NCI-H1436 (cell line): ENCODE measurements at regions not wholly inside any gene's neighbourhood (a gene's known extent, or its start where the extent isn't known, plus 50 kb on each side); places are given as distances from the start of the nearest gene placed in this dataset.
"Not testable (repeated sequence)": the region's sequence is repeated elsewhere in the genome, so short reads cannot be mapped to it uniquely, and the experiment has no call there.

Source experiments
- DNase-seq: peaks from one replicate; lab custom pipeline; 2025; lab: John Stamatoyannopoulos, UW

DNA sequence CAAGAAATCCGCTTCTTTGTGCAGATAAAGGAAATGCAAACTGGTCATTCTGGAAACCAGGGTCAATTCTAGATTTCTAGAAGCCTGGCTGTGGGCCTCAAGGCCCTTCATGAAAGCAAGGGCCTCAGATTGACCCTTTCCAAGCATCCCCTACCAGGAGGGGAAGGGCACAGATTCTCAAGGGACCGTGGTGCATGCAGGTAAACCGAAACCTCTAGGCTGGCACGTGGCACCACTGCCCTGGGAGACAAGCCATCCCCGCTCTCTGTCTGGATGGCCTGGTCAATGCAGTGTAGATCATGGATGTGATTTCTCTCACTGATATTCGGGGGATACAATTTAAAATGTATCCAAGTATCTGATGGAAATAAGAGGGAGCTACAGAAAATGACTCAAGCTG lies 69.4 kb downstream of the TOMM20 start:
- DNase-seq = no peak

- DNase-seq = no peak
Observed at GRCh38 chr1:235058695-235059094, 69.9 kb downstream of the TOMM20 start.

DNA sequence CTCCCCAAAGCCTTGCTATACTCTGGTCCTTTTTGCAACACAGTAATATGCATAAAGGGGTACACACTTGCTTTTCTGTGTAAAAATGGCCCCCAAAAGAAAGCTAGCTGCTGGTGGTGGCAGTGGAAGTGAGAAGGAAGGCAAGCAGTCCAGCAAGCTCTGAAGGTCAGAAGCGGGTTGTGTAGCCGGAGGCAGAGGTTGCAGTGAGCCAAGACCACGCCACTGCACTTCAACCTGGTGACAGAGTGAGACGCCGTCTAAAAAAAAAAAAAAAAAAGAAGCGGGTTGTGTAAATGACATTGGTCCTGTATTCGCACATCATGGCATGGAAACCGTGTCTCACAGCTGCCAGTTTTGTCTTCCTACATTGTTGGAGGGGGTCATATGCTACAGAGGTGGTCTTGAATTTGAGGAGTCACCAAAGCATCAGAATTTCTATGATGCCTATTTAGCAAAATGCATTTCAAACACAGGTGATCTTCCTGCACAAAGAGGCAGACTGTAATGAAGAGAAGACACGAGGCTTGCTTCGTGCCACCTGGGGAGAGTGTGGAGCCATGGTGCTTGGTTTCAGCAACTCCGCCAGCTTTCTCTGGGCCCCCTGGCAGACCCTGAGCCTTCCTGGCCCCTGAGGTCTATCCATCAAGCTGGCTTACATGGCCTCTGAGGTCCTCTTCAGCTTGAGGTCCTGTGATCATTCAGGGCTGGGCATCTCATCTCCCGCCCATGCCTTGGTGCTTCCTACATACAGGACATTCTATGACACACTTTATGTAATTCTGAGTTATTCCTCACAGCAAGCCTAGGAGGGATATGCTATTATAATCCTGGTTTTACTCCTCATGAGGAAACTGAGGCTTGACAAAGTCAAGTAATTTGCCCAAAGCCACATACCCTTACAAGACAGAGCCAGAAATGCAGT lies 71.0 kb downstream of the TOMM20 start:
- no peak for DNase-seq

DNA sequence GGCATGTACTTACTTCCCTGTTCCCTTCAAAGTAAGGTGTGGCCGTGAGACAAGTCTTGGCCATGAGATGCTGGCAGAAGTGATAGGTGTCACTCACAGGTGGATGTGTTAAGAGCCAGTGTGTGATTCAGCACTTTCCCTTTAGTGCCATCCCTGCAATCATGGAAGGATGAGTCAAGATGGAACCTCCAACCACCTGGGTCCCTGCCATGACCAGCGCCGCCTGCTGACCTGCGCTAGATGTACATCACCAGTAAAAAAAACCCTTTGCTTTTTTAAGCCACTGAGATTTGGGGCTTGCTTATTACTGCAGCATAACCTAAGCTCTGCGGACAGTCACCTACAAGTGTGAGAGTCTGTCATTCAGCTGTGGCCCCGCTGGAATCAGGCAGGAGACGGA lies 71.7 kb downstream of the TOMM20 start:
- DNase-seq = no peak

GRCh38 chr1:235054936-235055335 lies 73.7 kb downstream of the TOMM20 start:
- no peak for DNase-seq

GRCh38 chr1:235054466-235054865 lies 74.2 kb downstream of the TOMM20 start:
- no peak for DNase-seq

DNA sequence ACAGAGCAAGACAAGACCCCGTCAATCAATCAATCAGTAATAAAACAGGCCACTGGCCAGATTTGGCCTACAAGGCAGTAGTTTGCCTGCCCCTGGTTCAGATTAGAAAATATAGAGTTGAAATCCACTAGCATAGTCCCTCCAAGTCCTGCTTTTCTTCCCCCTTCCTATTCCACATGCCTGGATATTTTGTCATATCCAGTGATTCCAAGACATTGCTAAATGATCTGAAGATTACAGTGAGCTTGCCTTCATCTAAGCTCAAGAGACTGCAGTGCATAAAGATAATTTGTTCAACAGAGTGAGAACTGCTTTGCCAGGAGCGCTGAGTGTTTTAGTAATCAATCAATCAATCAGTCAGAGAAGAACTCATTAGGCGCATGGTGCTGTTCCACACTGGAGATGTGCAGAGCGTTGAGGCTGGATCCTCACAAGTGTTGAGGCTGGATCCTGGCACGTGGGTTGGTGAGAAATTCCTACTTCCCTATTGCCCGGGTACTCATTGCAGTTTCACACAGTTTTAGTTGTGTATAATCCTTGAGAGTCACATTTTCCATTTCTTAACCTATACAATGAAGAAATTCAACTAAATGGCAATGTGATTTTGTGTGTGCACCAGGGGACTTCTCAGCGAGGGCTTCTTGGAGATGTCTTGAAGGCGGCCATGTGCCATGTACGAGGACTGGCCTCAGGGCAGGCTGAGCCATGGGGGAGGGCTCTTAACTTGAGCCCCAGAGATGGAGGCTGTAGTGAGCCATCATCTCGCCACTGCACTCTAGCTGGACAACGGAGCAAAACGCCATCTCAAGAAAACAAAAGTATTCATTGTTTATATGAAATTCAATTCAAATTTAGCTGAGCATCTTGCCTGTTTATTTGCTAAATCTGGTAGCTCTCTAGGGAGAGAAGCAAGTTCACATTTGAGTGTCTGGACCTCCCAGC lies 76.3 kb downstream of the TOMM20 start:
- DNase-seq = no peak

DNA sequence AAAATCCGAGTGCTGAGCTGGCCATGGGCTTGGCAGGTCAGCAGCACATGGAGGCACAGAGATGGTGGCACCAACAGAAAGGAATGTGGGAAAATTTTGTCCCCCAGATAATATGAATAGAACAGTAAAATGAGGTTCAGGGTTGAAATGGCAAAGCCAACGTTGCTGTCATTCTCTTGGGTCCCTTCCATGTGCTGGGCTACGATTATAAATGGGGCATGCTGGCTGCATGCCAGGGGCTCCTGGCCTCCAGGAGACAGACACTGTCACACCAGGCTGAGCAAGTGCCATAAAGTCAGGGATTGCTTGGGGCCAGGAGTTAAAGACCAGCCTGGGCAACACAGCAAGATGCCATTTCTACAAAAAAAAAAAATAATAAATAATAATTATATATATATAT lies 77.1 kb downstream of the TOMM20 start:
- DNase-seq = no peak

GRCh38 chr1:235050911-235051360 lies 77.7 kb downstream of the TOMM20 start:
- no peak for DNase-seq

DNA sequence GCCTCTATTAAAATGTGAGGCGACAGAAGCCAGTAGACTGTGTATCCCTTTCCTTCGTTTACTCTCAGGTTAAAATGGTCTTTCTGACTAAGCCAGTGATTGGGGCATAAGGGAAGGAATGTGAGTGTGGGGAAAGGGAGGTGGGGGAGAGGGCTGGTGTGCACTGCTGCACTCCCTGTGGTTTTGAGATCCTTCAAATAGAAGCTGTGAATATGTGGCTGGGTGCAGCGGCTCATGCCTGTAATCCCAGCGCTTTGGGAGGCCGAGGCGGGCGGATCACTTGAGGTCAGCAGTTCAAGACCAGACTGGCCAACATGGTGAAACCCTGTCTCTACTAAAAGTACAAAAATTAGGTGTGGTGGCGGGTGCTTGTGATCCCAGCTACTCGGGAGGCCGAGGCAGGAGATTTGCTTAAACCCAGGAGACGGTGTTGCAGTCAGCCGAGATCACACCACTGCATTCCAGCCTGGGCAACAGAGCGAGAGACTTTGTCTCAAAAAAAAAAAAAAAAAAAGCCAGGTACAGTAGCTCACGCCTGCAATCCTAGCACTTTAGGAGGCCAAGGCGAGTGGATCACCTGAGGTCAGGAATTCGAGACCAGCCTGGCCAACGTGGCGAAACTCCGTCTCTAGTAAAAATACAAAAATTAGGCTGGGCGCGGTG lies 78.8 kb downstream of the TOMM20 start:
- not testable (repeated sequence) for DNase-seq

- no peak for DNase-seq
Observed at GRCh38 chr1:235049217-235049616, 79.4 kb downstream of the TOMM20 start.

DNA sequence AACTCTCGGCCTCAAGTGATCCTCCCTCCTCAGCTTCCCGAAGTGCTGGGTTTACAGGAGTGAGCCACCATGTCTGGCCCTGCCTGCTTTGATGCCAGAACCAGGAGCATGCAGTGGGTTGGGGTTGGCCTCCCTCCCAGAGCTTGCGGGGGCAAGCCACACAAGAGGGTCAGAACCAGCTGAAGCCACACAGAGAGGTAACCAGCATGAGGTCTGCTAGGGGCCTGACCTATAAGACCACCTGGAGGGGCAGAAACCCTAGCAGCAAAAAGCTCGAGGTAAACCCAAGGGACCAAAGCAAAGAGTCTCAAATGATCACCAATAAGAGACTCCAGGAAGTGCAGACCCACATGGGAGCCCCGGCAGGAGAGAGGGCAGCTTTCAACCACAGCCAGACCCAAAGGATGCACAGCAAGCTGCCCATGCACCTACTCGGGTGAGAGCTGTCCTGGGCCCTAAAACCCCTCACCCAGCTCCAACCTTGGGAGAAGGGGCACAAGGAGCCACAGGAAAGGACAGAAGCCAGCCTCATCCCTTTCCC lies 81.2 kb downstream of the TOMM20 start:
- DNase-seq = no peak

- DNase-seq = no peak
Observed at GRCh38 chr1:235045921-235046601, 82.6 kb downstream of the TOMM20 start.

- no peak for DNase-seq
Observed at GRCh38 chr1:235045034-235045690, 83.5 kb downstream of the TOMM20 start.

DNA sequence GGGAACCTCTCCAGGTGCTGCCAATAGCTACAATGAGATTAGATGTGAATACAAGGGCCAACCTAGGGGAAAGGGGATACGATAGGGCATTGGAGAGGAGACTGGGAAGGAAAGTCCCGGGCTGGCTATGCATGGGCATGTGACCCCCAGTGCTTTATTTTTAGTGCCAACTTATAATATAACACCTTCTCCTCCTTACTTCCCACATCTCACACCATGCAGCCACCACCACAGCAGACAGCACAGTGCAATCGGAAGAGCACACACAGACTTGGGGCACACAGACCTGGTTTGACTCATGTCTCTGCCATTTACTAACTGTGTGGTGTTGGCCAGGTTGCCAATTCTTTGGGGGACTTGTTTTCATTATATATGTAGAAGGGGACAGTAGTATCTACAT lies 85.4 kb downstream of the TOMM20 start:
- no peak for DNase-seq

DNA sequence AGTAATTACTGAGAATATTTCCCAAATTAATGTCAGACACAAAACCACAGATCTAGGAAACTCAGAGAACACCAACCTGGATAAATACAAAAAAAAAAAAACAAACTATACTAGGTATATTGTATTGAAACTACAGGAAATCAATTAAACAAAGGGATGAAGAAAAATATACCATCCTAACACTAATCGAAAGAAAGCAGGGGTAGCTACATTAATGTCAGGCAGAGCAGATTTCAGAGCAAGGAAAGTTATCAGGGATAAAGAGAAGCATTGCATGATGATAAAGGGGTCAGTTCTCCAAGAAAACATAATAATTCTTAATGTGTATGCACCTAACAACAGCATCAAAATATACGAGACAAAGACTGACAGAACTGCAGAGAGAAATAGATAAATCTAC lies 89.9 kb downstream of the TOMM20 start:
- DNase-seq = no peak

DNA sequence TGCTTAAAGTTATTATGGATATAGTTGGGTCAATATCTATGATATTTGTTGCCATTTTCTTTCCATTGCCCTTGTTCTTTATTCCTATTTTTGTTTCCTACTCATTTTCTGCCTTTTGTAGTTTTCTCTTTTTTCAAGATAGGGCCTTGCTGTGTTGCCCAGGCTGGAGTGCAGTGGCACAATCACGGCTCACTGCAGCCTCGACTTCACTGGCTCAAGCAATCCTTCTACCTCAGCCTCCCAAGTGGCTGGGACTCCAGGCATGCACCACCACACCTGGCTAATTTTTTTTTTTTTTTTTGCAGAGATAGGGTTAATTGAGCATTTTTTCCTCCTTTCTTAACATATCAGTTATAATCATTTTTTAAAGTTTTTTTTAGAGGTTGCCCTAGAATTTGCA lies 92.7 kb downstream of the TOMM20 start:
- no peak for DNase-seq

- no peak for DNase-seq
Observed at GRCh38 chr1:235030919-235031596, 97.6 kb downstream of the TOMM20 start.

GRCh38 chr1:235027862-235028250 lies 100.8 kb downstream of the TOMM20 start:
- DNase-seq = no peak
